Stimulated activated naive CD4-positive, alpha-beta T cell (primary cell): ENCODE measurements at regions not wholly inside any gene's neighbourhood (a gene's known extent, or its start where the extent isn't known, plus 50 kb on each side); places are given as distances from the start of the nearest gene placed in this dataset.

Experiments
- DNase-seq, 6 experiments: peaks; one replicate each; lab custom pipeline; 2025; lab: John Stamatoyannopoulos, UW

GRCh38 chr6:91695221-91695620 is 1108.3 kb upstream of the MAP3K7 start:
- DNase-seq, result no peak

GRCh38 chr6:91694016-91694654 is 1107.3 kb upstream of the MAP3K7 start:
- no peak for DNase-seq

DNA sequence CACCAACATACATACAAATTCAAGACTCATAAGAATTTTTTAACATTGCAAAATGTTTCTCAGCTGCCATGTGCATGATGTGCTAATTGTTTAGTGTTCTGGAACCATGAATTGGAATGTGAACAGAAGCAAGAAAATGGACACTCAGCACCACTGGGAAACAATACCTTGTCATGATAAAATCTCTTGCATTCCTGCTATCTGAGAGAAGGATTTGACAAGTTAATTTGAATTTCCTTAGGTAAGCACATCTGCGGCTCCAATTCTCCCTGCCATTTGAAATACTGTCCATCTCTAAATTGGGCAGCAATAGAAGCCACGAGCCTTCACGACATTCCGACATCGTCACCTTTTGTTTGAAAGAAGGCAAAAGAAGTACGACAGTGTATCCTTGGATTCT is 1104.6 kb upstream of the MAP3K7 start:
- DNase-seq, result no peak

- no peak for DNase-seq
These were observed 1096.4 kb upstream of the MAP3K7 start for GRCh38 chr6:91683240-91683639.

DNA sequence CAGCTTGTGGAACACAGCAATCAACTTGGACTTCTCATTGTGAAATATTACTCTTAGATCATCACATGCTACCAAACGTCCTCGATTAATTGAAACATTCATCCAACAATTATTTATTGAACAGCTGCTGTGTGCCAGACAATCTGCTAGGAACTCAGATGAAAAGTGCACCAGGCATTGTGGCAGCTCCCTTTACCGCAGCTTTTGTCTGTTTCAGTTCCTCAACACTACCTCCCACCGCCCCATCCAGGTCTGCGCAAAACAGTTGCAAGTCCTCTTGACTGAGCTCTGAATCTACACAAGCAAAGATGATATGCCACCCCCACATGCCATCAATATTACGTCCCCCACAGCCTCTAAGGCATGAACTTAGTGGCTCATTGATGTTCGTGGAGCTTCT is 1094.4 kb upstream of the MAP3K7 start:
- no peak for DNase-seq

- no peak for DNase-seq
These were observed 1092.0 kb upstream of the MAP3K7 start for GRCh38 chr6:91678679-91679446.

DNA sequence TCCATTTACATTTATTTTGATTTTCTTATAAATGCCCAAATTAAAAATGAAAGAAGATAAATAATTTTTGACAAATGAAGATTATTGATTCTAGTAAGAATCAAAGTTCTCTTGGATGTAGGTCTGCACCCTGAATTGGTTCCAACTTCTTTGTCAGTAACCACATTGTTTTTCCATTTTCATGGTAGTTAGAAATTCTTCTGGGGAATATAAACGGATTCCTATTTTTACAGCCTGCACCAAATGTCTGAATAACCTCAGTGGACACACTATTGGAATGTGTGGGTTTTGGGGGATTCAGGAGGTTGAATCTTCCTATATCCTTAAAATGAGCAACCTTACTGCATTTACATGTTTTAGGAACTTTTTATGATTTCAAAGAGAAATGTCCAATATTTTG is 1085.3 kb upstream of the MAP3K7 start:
- DNase-seq, result no peak

GRCh38 chr6:91669871-91670268 is 1083.0 kb upstream of the MAP3K7 start:
- DNase-seq, result no peak

DNA sequence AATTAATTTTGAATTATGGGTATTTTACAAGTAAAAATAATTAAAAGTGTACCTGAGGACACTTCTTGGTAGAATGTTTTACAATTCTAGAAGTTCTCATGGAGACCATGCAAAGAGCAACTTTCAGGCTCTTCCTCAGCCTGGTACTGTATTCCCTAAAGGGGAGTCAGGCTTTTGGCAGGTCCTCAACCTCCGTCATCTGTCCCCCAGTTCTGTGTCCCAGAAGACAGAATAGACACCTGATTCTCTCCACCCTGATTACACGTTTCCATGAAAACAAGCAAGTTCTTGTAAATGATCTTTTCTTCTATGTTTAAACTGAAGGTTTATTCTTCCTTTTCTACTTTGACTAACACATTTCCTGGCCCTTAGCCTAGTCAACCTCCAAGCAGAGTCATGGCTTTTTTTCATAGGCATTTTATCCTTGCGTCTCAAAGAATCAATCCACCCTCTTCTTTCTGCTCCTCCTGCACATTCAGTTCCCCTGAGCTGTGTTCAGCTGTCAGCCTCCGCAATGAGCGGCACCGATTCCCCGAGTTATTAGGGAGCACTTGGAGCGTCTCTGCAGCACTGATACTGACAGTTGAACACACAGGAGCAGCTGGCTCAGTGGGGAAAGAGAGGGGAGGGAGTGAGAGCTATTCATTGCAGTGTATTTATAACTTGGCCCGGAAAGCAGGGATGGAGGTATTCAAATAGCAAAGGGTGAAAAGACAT is 1082.4 kb upstream of the MAP3K7 start:
- no peak for DNase-seq

GRCh38 chr6:91667596-91667995 is 1080.7 kb upstream of the MAP3K7 start:
- no peak for DNase-seq

DNA sequence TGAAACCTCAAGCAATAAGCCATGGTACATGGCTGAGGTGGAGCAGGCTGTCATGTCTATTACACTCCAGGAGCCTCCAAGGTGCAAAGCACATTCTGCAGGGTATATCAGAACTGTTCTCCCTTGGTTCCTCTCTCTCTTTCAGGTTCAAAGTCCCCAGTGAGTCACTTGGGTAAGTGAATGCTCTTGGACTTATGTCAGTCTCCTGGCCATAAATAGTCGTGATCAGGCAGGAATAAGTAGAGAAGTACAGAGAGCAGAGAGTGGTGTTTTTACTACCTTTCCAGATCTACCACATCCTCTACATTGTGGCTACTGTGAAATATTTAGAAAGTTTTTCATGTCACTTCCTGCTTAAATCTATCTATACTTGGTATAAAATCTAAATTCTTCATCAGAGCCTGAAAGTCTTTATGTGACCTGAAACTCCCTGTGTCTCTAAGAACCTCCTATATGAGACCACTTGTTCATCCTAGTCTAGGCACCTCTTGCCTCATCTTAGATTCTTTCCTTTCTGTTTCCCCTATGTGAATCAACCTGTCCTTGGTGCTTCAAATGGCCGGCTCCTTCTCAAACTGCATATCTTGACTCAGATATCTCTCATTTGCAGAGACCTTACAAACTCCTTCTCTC is 1077.6 kb upstream of the MAP3K7 start:
- no peak for DNase-seq

DNA sequence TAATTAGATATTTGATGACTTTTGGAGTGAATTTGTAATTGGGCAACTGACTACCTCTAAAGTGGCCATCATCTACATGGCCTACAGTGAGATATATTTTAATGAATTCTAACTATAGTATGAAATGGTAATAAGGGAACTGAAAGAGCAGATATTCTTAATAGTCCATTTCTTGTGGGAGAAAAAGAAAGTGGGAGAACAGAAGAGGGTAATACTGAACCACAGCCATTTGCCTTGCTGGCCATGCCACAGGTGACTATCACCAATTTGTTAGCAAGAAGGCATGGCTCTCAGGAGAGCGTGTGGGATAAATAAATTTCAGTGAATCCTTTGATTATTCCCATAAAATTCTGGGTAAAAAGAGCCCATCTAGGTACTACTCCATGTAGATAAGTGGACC is 1074.0 kb upstream of the MAP3K7 start:
- DNase-seq, result no peak

GRCh38 chr6:91659891-91660290 is 1073.0 kb upstream of the MAP3K7 start:
- no peak for DNase-seq

DNA sequence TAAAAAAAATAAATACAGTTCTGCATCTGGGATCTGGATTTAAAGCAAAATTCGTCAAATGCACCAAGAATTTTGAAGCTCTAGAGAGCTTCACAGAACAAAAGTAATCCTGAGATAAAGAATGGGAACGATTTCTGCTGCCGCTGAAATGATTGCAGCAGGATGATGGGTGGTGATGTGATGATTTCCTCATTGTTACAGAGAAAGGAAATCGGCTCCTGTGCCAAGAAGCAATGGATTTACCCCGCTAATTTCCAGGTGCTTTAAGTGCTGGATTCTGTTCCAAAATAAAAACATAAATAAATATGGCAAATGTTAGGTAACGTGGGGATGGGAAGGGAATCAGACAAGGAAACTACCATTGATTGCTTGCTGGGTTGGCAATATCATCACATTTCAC is 1067.9 kb upstream of the MAP3K7 start:
- DNase-seq, result no peak

DNA sequence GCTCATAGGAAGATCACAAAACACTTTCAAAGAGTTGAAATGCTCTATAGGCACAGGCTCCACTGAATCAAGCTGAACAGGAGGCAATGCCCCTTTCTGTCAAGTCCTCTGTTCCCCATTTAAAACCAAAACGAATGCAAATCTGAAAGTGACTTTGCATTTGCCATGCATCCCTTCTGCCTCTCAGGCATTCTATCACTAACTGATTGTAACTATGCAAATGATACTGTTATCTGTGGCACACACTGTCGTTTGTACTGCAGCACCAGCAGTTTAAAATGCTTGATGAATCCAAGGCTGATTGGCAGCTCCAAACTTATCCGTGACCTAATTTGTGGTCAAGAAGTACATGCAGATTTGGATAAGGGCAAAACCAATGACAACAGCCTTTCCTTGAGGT is 1067.5 kb upstream of the MAP3K7 start:
- DNase-seq, result no peak

- DNase-seq, result no peak
These were observed 1067.0 kb upstream of the MAP3K7 start for GRCh38 chr6:91653895-91654294.

- no peak for DNase-seq
These were observed 1066.3 kb upstream of the MAP3K7 start for GRCh38 chr6:91653076-91653723.

GRCh38 chr6:91646649-91647048 is 1059.8 kb upstream of the MAP3K7 start:
- no peak for DNase-seq

DNA sequence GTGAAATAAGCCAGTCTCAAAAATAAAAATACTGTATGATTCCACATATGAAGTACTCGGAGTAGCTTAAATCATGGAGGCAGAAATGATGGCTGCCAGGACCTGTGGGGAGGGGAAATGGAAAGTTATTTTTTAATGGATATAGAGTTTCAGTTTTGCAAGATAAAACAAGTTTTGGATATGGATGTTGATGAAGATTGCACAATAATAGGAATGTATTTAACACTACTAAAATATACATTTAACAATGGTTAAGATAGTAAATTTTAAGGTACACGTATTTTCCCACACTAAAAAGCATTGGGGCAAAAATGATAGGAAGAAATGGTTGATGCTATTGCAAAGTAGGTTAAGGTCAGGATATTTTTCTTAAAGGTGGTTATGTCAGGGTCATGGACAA is 1058.9 kb upstream of the MAP3K7 start:
- no peak for DNase-seq

DNA sequence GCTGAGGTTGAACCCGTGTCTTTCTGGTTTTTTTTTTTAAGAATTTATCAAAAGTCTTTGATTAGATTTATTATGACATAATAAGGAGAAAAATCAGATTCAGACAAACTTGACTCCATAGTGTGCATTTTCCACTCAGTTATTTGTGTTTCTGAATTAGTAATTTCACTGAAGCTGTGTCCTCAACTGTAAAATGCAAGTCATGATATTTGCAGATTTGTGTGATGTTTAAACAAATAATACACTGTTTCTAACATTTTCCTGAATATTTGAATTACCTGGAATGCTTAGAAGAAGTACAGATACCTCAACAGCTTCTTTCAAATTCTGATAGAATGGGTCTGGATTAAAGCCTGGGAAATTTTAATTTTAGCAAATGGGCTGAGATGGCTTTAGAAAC is 1050.3 kb upstream of the MAP3K7 start:
- no peak for DNase-seq

DNA sequence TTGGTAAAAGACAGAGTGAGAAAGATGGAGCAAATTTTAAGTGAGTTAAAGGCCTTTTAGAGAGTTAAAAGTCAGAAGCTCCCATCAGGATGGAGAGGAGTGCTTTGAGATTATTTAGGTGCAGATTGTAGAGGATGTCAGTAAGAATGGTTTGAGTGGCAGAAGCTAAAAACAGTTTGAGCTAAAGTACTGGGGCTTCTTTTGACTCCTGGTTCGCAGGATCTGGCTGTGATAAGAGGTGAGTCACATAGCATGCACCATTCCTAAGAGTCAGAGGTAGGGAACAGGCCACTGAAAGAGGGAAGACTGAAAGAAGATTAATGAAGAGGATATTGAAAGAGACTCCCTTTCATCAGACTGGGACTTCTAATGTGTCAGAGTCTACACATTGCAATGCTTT is 1047.9 kb upstream of the MAP3K7 start:
- DNase-seq, result no peak
